NB4 (cell line): ENCODE measurements at regions not wholly inside any gene's neighbourhood (a gene's known extent, or its start where the extent isn't known, plus 50 kb on each side); places are given as distances from the start of the nearest gene placed in this dataset.

Experiments used
- CTCF ChIP-seq: IDR thresholded peaks from one replicate; pipeline ENCODE4 v1.5.1; 2012; ENCODE audit warnings: low read depth, low read length
- MAX ChIP-seq: IDR thresholded peaks from 2 replicates; pipeline ENCODE4 v1.6.1; 2011; ENCODE audit warnings: low read depth, low read length
- MYC ChIP-seq: IDR thresholded peaks from 2 replicates; pipeline ENCODE4 v1.6.1; 2011; ENCODE audit warnings: low read depth, low read length
- POLR2A ChIP-seq: IDR thresholded peaks from 2 replicates; pipeline ENCODE4 v1.6.1; 2011; ENCODE audit warnings: mild to moderate bottlenecking; ENCODE audit not compliant: insufficient read length; ENCODE audit errors: extremely low read depth

GRCh38 chr11:80162387-80162786 is 721.6 kb upstream of the TENM4 start:
- TF ChIP-seq CTCF (no peak), POLR2A (no peak), MAX (no peak), MYC (no peak)
